Right atrium auricular region (tissue), 2 donors: ENCODE measurements at regions not wholly inside any gene's neighbourhood (a gene's known extent, or its start where the extent isn't known, plus 50 kb on each side); places are given as distances from the start of the nearest gene placed in this dataset.

Experiments used
- DNase-seq: peaks from one replicate; pipeline ENCODE4 v3.0.0-alpha.2; 2019; ENCODE audit warnings: low spot score
- H3K27ac ChIP-seq, 2 donors: fragments of 200-600 bp; sonication (generic); 1 replicate in 1 of 2; 2 replicates in 1 of 2; pipeline ENCODE4 v1.5.1; 2016 to 2019
- H3K27me3 ChIP-seq, 2 donors: fragments of 200-600 bp; sonication (generic); one replicate each; pipeline versions ENCODE4 v1.5.1 to v1.6.0; 2017 to 2019
- H3K36me3 ChIP-seq: fragments of 200-600 bp; sonication (generic); one replicate; pipeline ENCODE4 v1.5.1; 2016
- H3K4me1 ChIP-seq, 2 donors: fragments of 200-600 bp; sonication (generic); one replicate each; pipeline versions ENCODE4 v1.5.1 to v1.6.0; 2017 to 2019
- H3K4me3 ChIP-seq, 2 donors: fragments of 200-600 bp; sonication (generic); 1 replicate in 1 of 2; 2 replicates in 1 of 2; pipeline ENCODE4 v1.5.1; 2017 to 2019; ENCODE audit warnings: mild to moderate bottlenecking in 1 of 2, moderate library complexity in 1 of 2
- H3K9me3 ChIP-seq, 2 donors: fragments of 200-600 bp; sonication (generic); one replicate each; pipeline ENCODE4 v1.5.1; 2019
- CTCF ChIP-seq, 2 donors: fragments of 200-600 bp; sonication (generic); IDR thresholded peaks; one replicate each; pipeline ENCODE4 v1.5.1; 2019; ENCODE audit warnings: antibody characterized with exemption in 2 of 2

DNA sequence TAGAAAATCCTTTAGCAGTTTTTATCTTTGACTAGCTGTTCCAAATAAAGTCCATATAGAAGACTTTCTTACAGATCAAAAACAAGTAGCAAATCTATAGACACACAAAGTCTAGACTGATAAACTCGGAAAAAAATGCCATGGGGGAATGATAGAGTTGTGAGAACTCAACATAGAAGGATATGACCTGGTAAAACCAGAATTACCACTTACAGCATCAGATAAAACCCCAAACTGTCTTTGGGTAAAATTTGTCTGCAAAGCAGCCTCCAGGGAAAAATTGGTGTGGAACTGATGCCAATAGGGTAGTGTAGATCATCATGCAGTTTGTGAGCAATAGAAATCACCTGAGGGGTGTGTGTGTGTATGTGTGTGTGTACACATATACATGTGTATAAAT lies 579.1 kb downstream of the SPOCK3 start:
- Histone ChIP-seq H3K9me3 (no peaks in the 10 kb centered on the region), H3K4me3 (no peak overlapping the region), H3K27ac (no peak overlapping the region), H3K36me3 (no peaks in the 10 kb centered on the region), H3K4me1 (no peaks in the 10 kb centered on the region), H3K27me3 (no peaks in the 10 kb centered on the region)
- TF ChIP-seq CTCF (IDR thresholded peaks at IDR 0.05) = no peak
- DNase-seq = no peak

- Histone ChIP-seq H3K36me3 (no peaks in the 10 kb centered on the region), H3K27me3 (no peaks in the 10 kb centered on the region), H3K27ac (no peak overlapping the region), H3K4me3 (no peak overlapping the region), H3K4me1 (no peaks in the 10 kb centered on the region), H3K9me3 (no peaks in the 10 kb centered on the region)
- DNase-seq = no peak
- TF ChIP-seq CTCF (IDR thresholded peaks at IDR 0.05) = no peak
Observed at GRCh38 chr4:166655705-166656104, 578.6 kb downstream of the SPOCK3 start.

DNA sequence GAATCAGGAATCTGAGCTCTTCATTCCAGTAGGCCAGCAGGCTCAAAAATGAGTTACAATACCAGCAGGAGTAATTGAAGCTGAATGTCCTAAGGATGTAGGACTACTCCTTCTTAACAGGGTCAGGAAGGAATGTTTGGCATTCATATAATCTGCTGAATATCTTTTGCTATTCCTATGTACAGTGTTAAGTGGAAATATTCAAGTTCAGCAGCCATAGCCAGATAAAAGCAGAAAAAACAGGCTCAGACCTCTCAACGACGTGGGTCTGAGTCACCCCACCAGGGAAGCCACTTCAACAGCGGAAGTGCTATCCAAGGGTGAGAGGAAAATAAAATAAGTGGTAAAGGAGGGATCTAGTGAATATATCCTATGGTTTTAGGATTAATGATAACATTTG lies 577.0 kb downstream of the SPOCK3 start:
- H3K27ac ChIP-seq = no peak overlapping the region
- no peaks in the 10 kb centered on the region for H3K4me1 ChIP-seq
- no peaks in the 10 kb centered on the region for H3K27me3 ChIP-seq
- no peaks in the 10 kb centered on the region for H3K36me3 ChIP-seq
- no peak for TF ChIP-seq CTCF (IDR thresholded peaks at IDR 0.05)
- H3K4me3 ChIP-seq = no peak overlapping the region
- no peaks in the 10 kb centered on the region for H3K9me3 ChIP-seq
- no peak for DNase-seq

- TF ChIP-seq CTCF (IDR thresholded peaks at IDR 0.05) = no peak
- DNase-seq = no peak
- Histone ChIP-seq H3K9me3 (no peaks in the 10 kb centered on the region), H3K27ac (no peak overlapping the region), H3K27me3 (no peaks in the 10 kb centered on the region), H3K36me3 (no peaks in the 10 kb centered on the region), H3K4me3 (no peak overlapping the region), H3K4me1 (no peaks in the 10 kb centered on the region)
Observed at GRCh38 chr4:166658585-166658984, 575.7 kb downstream of the SPOCK3 start.

DNA sequence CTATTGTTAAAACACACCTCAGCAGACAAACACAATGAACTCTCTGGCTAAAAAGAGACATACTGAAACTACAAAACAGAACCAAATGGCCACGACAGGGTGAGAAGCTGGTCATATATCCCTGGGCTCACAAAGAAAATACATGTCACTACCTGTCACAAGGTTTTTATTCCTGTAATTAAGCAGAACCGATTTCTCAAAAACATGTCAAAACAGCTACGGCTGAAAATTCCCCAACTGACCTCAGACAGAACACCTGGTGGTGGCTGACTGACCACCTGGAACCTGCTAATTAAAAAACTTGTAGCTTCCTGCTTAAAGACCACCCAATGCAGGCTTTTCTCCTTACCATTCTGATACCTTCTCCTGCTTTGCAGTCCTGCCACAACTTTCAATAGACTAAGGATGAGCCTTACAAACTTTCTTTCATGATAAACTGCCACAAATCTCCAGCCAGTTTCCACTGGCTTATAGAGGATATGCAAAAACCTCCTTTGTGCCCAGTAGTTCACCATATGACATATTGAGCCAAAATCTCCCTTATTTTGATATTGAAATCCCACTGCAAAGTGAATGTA lies 571.9 kb downstream of the SPOCK3 start:
- Histone ChIP-seq H3K27ac (no peak overlapping the region), H3K4me3 (no peak overlapping the region), H3K9me3 (no peaks in the 10 kb centered on the region), H3K27me3 (no peaks in the 10 kb centered on the region), H3K4me1 (no peaks in the 10 kb centered on the region), H3K36me3 (no peaks in the 10 kb centered on the region)
- no peak for DNase-seq
- no peak for TF ChIP-seq CTCF (IDR thresholded peaks at IDR 0.05)

GRCh38 chr4:166670341-166670740 lies 564.0 kb downstream of the SPOCK3 start:
- Histone ChIP-seq H3K9me3 (no peaks in the 10 kb centered on the region), H3K27me3 (no peaks in the 10 kb centered on the region), H3K4me1 (no peaks in the 10 kb centered on the region), H3K4me3 (no peak overlapping the region), H3K36me3 (no peaks in the 10 kb centered on the region), H3K27ac (no peak overlapping the region)
- TF ChIP-seq CTCF (IDR thresholded peaks at IDR 0.05) = no peak
- no peak for DNase-seq
